ENCODE measurements at regions not wholly inside any gene's neighbourhood (a gene's known extent, or its start where the extent isn't known, plus 50 kb on each side); places are given as distances from the start of the nearest gene placed in this dataset.
A peak's percentile ranks its signal among the peaks of the same experiment; 100 is the strongest.

DNA sequence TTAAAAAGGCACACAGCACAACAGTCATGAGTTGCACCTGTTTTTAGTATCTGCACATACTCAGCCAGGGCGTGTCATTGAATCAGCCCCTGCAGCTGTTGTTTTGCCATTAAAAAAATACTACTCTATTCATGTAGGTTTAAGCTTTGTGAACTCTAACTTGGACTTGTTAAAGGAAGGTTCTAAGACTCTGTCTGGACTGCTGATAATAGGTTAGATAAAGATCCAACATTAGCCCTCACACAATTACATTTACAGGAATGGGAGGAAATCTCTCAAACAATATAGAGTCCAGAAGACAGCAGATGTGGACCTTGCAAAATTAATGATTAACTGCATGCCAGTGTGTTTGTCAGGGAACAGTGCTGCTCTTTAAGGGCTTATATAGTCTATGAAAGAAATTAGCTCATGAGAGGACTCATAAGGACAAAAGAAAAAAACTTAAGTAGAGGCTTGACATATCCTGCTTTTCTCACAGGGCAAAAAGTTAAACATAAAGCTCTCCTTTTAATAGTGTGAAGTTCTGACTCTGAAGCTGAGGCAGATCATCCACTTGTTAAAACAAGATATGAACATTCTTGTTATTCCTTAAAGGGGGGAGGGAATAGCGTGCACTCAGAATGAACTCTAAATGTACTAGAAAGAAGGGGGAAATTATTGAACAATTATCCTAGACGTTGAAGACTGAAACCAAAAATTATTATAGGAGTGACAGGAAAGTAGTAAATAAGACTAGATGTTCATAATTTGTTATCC lies 243.6 kb downstream of the NDFIP2 start:
- no peak for DNase-seq (ENCODE audit: low read depth, low spot score)

DNA sequence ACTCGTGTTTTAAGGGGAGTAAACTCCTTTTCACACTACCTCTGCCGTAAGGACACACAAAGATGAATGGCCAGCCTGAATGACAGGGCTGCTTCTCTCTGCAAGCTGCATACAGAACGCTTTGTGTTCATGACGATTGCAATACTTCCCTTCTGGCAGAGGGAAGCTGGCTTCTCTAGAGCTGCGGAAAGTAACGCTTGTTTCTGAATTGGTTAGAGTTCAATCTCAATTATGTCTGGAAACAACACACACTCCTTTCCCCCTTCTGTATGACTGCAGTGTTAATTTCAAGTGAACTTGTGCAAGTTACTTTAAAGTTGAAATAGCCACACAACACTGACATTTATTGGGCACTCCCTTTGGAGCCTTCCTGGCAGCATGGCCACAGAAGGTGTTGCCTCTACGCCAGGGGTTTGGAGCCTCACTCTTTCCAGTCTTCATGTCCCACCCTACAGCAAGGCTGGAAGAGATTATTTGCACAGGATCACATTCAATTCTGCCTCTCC lies 242.6 kb downstream of the NDFIP2 start:
- DNase-seq (ENCODE audit: low read depth, low spot score) = no peak

DNA sequence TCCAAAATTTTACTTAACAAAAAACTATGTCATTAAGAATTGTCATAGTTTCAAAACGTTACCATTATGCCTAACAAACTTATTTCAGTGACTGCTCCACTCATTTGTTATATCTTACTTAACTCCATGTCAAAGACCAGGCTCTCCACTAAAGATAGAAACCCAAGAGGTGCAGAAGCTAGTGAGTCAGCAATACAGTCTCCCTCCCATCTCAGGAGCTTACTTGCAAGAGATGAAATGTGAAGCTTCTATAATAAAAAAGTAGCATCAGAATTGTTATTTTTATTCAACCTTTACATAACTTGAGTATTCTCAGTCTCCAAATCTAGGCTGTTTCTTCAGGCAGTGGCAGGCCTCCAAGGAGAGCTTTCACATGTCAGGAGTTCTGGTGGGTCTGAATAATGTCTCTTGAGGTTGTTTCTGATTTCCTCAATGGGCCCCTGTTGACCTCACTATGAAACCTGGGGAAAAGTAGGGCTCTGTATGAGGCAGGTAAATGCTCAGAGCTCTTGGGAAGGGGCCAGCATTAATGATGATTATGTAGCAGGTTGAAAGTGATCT lies 242.0 kb downstream of the NDFIP2 start:
- DNase-seq (ENCODE audit: low read depth, low spot score) = no peak

DNA sequence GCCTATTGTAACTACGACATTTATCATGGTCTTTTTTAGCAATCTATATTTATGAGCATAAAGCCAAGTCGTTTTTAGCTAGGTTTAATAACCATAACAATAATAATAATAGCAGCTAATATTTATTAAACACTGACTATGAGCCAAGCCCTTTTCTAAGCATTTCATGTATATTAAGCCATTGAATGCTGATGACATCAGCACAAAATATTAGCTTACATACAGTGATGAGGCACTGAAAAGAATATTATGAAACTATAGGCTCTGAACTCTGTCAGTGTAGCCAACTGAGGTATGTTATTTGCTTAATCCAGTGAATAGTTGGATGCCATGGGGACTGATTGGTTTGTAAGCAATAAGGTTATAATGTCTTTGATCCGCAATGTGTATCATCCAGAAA lies 235.2 kb downstream of the NDFIP2 start:
- no peak for DNase-seq (ENCODE audit: low read depth, low spot score)

DNA sequence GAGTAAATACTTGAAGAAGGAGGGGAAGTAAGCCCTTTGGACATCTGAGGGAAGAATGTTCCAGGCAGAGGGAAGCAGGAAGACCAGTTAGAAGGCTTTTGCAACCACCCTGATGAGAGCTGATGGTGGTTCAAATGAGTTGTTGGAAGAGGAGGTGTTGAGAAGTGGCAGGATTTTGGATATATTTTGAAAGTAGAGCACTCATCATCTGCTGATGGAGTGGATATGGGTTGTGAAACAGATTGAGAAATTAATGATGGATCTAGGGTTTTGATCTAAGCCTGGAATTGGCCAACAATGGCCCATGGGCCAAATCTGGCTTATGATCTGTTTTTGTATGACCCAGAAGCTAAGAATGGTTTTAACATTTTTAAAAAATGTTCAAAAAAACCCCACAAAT lies 230.7 kb downstream of the NDFIP2 start:
- no peak for DNase-seq (ENCODE audit: low read depth, low spot score)

DNA sequence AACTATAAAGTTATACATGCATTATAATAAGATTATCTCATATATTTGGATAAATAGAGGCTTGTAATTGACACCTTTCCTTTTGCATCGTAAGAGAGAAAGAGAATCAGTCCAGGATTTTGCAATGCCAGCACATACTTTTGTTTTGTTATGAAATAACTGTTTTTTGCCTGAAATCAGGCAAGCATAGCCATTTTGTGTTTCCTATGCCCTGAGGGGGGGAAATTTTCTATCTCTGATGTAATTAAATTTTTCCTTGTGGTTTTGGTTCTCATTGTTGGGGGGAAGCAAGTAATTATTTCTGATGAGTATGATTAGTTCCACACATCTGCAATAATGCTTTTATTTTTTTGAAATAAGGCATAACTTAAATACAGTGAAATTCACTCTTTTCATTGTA lies 229.4 kb downstream of the NDFIP2 start:
- DNase-seq (ENCODE audit: low read depth, low spot score) = no peak

DNA sequence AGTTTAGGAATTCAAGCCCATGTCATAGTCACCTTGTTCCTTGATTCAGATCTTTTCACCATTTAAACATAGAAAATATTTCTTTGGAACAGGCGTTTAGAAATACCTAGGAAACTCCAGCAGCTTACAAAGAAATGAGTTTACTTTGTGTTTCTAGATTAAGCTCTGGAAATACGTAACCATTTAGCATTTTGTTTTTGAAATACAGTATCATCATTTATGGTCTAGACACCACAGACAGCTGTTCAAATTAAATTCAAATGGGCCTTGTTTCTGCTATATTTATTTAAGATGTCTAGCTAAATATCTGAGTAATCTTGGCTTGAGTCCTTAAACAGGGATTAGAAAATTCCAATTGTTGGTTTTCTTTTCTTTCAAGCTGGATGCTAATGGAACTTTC lies 228.5 kb downstream of the NDFIP2 start:
- DNase-seq (ENCODE audit: low read depth, low spot score) = no peak

DNA sequence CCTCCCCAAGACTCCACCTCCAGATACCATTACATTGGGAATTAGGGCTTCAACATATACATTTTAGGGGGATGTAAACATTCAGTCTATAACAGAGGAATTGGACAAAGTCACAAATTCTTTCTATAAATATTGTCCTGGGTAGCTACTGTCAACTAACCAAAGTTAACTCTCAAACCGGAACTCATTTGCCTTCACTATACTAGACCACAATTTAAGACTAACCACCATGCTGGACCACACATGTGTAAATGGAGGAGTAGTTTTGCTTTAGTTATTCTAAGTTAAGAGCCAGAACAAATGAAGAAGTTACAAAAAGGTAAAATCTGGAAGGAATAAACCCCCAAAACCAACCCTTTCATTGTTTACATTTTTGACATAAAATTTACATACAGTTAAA lies 222.8 kb downstream of the NDFIP2 start:
- DNase-seq (ENCODE audit: low read depth, low spot score) = no peak

DNA sequence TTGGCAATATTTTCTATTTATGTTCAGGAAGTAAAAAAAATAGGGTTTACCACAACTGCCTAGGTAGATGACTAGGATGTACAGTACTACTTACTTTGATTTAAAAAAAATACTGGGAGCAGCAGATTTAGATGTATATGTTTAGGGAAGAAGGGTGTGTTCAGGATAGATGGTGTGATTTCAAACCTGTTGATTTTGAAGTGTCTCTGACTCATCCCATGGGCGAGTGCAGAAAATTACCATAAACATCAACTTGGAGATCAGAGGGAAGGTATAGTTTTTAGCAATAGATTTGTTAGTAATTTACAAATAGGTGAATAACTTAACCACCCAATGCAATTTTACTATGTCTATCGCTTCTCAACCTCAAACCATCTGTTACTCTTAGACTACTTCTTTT lies 214.8 kb downstream of the NDFIP2 start:
- no peak for DNase-seq (ENCODE audit: low read depth, low spot score)

DNA sequence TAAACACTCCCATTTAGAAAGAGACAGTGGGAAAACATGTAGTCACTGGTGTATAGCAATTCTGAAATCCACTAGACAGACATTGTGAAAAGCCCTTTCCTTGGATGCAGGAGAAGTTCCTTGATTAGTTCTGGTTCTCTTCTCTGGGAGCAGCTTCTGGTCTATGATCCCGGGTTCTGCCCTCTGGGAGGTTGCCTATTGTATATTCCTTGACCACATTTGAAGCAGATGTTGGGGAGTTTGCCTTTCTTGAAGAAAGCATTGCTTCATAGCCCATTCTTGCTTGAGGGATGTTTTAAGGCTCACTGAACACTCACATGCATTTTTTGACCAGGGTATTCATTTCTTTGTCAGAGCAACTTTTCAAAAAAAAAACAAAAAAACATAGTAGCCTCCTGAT lies 211.9 kb downstream of the NDFIP2 start:
- DNase-seq (ENCODE audit: low read depth, low spot score) = no peak

DNA sequence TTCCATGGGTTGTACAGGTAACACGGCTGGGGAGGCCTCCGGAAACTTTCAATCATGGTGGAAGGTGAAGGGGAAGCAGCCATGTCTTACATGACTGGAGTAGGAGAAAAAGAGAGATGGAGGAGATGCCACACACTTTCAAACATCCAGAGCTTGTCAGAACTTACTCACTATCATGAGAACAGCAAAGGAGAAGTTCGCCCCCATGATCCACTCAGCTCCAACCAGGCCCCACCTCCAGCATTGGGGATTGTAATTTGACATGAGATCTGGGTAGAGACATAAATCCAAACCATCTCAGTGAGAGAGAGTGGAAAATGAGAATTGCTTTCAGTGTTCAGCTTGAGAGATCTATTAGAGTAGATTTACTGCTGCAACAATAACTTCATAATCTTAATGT lies 210.9 kb downstream of the NDFIP2 start:
- DNase-seq (ENCODE audit: low read depth, low spot score) = no peak

DNA sequence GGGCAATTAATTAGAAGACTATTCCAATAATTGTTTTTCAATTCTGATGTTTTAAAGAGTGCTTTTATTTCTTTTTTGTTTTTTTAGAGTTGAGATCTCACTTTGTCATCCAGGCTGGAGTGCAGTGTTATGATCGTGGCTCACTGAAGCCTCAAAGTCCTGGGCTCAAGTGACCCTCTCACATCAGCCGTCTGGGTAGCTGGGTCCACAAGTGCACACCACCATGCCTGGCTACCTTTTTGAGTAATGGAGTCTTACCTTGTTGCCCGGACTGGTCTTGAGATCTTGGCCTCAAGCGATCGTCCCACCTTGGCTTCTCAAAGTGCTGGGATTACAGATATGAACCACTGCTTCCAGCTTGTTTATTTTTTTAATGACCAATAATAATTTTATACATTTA lies 207.8 kb downstream of the NDFIP2 start:
- no peak for DNase-seq (ENCODE audit: low read depth, low spot score)

DNA sequence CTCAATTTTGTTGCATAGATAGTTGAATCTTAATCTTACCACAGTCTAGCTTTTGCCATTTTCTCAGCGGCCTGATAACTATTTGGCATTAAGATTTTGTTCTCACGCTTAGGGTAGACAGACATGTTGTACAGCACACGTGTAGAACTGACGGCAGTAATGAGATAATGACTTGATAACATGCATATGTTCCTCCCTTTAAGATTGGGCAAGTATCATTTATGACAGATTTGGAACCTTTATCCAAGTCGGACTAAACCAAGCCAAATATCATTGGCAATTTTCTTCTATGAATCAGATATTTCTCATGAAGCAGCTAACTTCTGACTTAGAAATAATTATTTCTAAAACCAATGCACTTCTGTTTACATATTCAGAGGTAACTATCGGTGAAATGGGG lies 205.5 kb downstream of the NDFIP2 start:
- no peak for DNase-seq (ENCODE audit: low read depth, low spot score)

DNA sequence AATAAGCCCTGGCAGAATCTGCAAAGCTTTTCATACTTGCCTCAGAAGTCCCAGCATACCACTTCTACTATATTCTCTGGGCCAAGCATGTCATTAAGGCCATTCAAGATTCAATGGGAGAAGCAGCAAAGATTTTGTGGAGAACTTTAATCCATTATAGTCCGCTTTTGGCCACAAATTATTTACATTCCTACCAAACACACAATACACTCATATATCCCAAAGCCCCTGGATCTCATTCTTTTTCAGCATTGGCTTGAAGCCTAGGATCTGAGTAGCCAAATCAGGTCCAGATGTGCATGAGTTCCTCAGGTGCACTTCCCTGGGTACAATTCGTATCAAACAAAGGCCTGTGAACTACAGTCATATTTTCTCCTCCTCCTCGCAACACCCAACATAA lies 203.4 kb downstream of the NDFIP2 start:
- no peak for DNase-seq (ENCODE audit: low read depth, low spot score)

DNA sequence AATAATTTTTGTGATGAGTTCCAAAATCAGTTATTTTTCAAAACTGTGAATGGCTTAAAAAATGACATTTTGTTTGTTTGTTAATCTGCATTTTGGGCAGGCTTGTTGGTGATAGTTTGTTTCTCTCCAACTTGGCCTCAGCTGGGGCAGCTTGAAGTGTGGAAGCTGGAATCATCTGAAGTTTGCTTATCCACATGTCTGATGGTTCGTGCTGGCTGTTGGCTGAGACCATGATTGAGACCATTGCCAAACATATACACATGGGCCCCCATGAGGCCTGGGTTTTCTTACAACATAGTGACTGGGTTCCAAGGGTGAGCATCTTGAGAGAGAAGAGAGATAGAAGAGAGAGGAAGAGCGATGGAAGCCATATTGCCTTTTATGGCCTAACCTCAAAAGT lies 201.2 kb downstream of the NDFIP2 start:
- no peak for DNase-seq (ENCODE audit: low read depth, low spot score)

DNA sequence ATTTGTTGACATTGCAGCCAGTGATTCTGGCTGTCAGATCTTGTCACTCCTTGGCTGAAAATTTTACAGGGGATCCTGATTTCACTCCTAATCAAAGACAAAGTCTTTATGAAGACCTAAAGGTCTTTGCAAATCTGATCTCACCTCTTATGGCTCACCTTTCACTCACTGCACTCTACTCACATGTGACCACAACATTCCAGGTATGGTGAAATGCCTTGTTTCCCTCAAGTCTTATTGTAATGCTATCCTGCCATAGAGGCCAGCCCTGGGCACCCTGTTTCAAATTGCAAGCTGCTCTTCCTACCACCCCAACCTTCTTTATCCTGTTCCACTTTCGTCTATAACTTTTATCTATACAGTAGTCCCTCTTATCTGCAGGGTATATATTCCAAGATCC lies 200.1 kb downstream of the NDFIP2 start:
- no peak for DNase-seq (ENCODE audit: low read depth, low spot score)

DNA sequence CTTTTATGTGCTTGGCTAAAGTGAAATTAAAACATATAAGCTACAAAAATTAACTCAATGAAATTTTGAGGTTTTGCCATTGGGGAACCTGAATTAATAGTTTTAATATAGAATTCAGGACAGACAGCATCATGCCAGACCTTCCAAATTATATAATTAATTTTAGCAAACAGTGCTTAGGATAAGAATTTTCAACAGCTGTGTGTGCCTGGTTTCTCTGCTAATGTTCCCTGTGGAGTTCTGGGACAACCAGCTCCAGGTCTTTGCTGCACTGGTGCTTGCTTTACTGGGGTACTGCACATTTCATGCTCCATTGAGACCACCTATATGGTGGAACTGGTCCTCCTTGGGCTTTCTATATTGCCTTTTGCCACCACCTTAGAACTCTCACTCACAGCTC lies 199.5 kb downstream of the NDFIP2 start:
- no peak for DNase-seq (ENCODE audit: low read depth, low spot score)

DNA sequence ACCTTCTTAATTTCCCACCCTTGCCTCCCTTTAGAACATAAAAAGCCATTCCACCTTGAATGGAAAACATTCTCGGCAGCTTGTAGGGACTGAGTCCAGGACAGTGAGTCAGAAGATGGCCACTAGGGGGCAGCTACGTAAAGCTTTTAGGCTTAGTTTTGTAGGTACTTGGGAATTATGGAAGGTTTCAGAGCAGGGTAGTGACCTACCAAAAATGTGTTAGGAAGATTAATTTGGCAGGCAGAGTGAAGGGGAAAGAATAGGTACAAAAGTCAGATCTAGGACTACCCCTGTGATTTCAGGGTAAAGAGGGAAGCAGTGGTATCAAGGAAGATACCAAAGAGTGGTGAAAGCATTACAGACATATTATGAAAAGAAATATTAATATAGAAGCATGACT lies 198.4 kb downstream of the NDFIP2 start:
- peak; percentile 12 for DNase-seq (ENCODE audit: low read depth, low spot score)

DNA sequence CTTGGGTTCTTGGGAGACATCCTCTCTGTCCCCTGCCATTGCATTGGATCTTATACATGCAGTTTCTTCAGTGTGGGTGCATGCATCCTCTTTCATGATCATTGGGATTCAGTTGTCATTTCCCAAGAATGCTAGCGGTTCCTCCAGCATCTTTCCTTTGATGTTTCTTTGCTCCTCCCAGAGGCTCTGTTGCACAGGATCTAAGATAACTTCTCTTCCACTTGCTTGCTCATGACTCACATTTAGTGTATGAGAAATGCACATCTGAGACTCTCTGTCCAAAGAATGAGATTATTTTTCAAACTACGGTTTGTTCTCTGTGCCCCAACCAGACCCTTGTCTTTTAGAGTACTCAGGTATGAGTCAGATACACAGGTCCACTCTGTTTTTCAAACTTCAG lies 197.1 kb downstream of the NDFIP2 start:
- no peak for DNase-seq (ENCODE audit: low read depth, low spot score)

DNA sequence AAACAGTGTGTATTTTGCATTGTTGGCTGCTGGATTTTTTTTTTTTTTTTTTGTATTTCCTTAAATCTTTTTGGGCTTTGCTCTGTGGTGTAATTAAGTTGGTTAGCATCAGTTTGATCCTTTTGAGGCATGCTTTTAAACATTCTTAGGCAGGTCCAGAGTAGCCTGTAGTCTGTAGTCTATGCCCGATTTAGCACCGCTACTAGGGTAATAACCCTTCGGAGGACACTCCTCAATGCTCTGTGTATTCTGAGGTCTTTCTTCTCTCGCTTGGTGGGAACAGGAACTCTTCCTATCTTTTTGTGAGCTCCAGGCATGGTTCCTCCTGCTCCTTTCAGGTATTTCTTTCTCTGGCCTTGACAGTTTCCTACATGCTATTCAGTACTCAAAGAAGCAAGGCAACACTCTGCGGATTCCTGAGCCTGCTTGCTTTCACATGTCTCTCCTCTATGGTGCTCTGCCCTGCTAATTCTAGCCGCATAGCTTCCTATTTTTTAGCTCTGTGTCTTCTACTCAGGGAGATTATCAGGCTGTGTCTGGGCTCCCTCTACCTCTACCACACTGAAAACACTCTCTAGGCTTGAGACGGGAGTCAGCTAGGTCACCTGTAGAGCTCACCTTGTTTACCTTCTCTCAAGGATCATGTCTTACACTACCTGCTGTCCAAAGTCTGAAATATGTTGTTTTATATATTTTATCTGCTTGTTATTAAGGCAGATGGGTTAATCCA lies 195.1 kb downstream of the NDFIP2 start:
- DNase-seq (ENCODE audit: low read depth, low spot score) = no peak

DNA sequence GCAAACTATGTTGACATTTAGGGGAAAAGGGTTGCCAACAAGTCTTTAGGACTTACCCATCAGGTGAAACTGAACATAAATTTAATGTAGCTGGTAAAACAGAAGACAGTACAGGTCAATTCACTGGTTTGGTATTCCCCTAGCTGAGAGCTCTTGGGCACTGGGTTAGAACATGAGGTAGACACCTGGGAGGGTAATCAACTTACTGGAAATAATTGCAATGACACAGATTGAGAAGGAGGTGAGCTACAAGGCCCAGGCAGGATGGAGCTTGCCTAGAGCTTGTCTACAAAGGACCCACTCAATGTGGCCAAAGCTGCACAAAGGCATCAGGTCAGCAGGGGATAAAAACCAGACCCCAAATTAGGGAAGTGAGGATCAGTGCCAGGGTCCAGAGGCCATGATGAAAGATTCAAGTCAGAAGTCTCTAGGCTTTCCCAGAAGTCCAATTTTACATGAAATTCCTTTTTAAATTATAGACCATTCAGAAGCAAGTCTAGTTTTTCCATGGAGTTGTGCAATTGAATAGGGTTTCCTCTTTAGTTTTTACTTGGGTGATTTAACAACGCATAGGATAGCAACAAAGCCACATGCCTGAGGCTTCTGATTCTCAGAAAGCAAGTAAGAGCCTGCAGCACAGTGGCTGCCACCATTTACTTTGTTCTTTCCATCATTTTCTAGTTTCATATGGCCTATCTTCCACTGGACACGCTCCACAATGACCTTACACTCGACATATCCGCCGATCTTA lies 194.0 kb downstream of the NDFIP2 start:
- DNase-seq (ENCODE audit: low read depth, low spot score) = no peak

DNA sequence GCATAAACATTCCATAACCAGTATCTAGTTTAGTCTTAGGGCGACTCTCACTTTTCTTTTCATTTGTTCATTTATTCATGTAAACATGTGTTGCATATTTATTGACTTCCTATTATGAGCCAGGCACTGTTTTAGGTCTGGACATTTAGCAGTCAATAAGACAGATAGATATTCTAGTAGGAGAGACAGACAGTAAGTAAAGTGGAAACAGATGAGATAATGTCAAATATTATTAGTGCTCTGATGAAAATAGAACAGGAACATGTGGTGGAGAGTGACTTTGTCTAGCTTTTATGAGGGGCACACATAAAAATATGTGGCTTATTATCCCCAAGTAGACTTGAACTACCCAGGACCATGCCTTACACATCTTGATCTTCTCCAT lies 193.0 kb downstream of the NDFIP2 start:
- DNase-seq (ENCODE audit: low read depth, low spot score) = no peak

Measured in brain pericyte (primary cell).